ENCODE measurements at regions not wholly inside any gene's neighbourhood (a gene's known extent, or its start where the extent isn't known, plus 50 kb on each side); places are given as distances from the start of the nearest gene placed in this dataset.

- peaks cover 5% of the 10 kb centered on the region for H3K27me3 Mint-ChIP-seq
- H3K4me3 Mint-ChIP-seq: no peak overlapping the region
- H3K9me3 Mint-ChIP-seq (ENCODE audit: low read depth): peaks cover 6% of the 10 kb centered on the region
- H3K27ac Mint-ChIP-seq: no peak overlapping the region
- H3K4me1 Mint-ChIP-seq (ENCODE audit: low read depth): no peaks in the 10 kb centered on the region
- H3K36me3 Mint-ChIP-seq: peaks cover 3% of the 10 kb centered on the region
These were observed 79.9 kb upstream of the RNF32 start for GRCh38 chr7:156560696-156561095.

- Mint-ChIP-seq H3K27ac (no peak overlapping the region), H3K4me1 (ENCODE audit: low read depth) (no peaks in the 10 kb centered on the region), H3K9me3 (ENCODE audit: low read depth) (peaks cover 6% of the 10 kb centered on the region), H3K36me3 (peaks cover 3% of the 10 kb centered on the region), H3K27me3 (peaks cover 5% of the 10 kb centered on the region), H3K4me3 (no peak overlapping the region)
These were observed 80.5 kb upstream of the RNF32 start for GRCh38 chr7:156560075-156560474.

GRCh38 chr7:156559001-156559400 is 81.6 kb upstream of the RNF32 start:
- Mint-ChIP-seq H3K27ac (no peak overlapping the region), H3K4me3 (no peak overlapping the region), H3K36me3 (peaks cover 3% of the 10 kb centered on the region), H3K4me1 (ENCODE audit: low read depth) (no peaks in the 10 kb centered on the region), H3K27me3 (peaks cover 5% of the 10 kb centered on the region), H3K9me3 (ENCODE audit: low read depth) (peaks cover 6% of the 10 kb centered on the region)

- Mint-ChIP-seq H3K36me3 (no peaks in the 10 kb centered on the region), H3K4me3 (no peak overlapping the region), H3K4me1 (ENCODE audit: low read depth) (no peaks in the 10 kb centered on the region), H3K27ac (no peak overlapping the region), H3K27me3 (peaks cover 5% of the 10 kb centered on the region), H3K9me3 (ENCODE audit: low read depth) (no peaks in the 10 kb centered on the region)
These were observed 82.4 kb upstream of the RNF32 start for GRCh38 chr7:156558198-156558597.

- H3K27ac Mint-ChIP-seq: no peak overlapping the region
- H3K9me3 Mint-ChIP-seq (ENCODE audit: low read depth): no peaks in the 10 kb centered on the region
- no peaks in the 10 kb centered on the region for H3K4me1 Mint-ChIP-seq (ENCODE audit: low read depth)
- no peaks in the 10 kb centered on the region for H3K27me3 Mint-ChIP-seq
- no peaks in the 10 kb centered on the region for H3K36me3 Mint-ChIP-seq
- H3K4me3 Mint-ChIP-seq: no peak overlapping the region
These were observed 84.5 kb upstream of the RNF32 start for GRCh38 chr7:156556083-156556482.

GRCh38 chr7:156554488-156554887 is 86.1 kb upstream of the RNF32 start:
- Mint-ChIP-seq H3K4me1 (ENCODE audit: low read depth) (no peaks in the 10 kb centered on the region), H3K27ac (no peak overlapping the region), H3K27me3 (peaks cover under 1% of the 10 kb centered on the region), H3K36me3 (no peaks in the 10 kb centered on the region), H3K9me3 (ENCODE audit: low read depth) (no peaks in the 10 kb centered on the region), H3K4me3 (no peak overlapping the region)

GRCh38 chr7:156549636-156550035 is 90.9 kb upstream of the RNF32 start:
- Mint-ChIP-seq H3K36me3 (peaks cover 6% of the 10 kb centered on the region), H3K4me3 (no peak overlapping the region), H3K9me3 (ENCODE audit: low read depth) (peaks cover 7% of the 10 kb centered on the region), H3K27me3 (peaks cover 5% of the 10 kb centered on the region), H3K27ac (no peak overlapping the region), H3K4me1 (ENCODE audit: low read depth) (no peaks in the 10 kb centered on the region)

- peaks cover 5% of the 10 kb centered on the region for H3K27me3 Mint-ChIP-seq
- H3K4me3 Mint-ChIP-seq: no peak overlapping the region
- H3K36me3 Mint-ChIP-seq: peaks cover 6% of the 10 kb centered on the region
- H3K4me1 Mint-ChIP-seq (ENCODE audit: low read depth): no peaks in the 10 kb centered on the region
- H3K9me3 Mint-ChIP-seq (ENCODE audit: low read depth): peaks cover 7% of the 10 kb centered on the region
- H3K27ac Mint-ChIP-seq: no peak overlapping the region
These were observed 92.6 kb upstream of the RNF32 start for GRCh38 chr7:156547884-156548561.

DNA sequence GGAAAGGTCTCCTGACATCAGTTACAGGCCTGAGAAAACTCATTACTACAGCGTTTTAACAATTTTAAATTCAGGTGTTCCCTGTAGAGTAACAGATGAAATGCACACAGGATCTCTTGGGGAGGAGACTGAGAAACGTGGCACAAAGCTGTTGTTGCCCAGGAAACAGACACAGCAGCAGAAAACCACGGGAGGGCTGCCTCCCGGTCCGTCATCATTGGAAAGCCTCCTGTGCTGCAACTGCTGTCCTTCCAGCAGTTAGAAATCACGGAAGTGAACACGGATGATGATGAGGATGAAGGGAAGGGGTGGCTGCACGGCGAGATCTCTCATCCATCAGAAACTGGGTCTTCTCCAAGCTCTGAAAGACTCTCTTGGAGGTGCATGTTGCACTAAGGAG is 94.6 kb upstream of the RNF32 start:
- Mint-ChIP-seq H3K9me3 (ENCODE audit: low read depth) (peaks cover 7% of the 10 kb centered on the region), H3K36me3 (peaks cover 6% of the 10 kb centered on the region), H3K4me3 (no peak overlapping the region), H3K27ac (no peak overlapping the region), H3K4me1 (ENCODE audit: low read depth) (no peaks in the 10 kb centered on the region), H3K27me3 (peaks cover 5% of the 10 kb centered on the region)

DNA sequence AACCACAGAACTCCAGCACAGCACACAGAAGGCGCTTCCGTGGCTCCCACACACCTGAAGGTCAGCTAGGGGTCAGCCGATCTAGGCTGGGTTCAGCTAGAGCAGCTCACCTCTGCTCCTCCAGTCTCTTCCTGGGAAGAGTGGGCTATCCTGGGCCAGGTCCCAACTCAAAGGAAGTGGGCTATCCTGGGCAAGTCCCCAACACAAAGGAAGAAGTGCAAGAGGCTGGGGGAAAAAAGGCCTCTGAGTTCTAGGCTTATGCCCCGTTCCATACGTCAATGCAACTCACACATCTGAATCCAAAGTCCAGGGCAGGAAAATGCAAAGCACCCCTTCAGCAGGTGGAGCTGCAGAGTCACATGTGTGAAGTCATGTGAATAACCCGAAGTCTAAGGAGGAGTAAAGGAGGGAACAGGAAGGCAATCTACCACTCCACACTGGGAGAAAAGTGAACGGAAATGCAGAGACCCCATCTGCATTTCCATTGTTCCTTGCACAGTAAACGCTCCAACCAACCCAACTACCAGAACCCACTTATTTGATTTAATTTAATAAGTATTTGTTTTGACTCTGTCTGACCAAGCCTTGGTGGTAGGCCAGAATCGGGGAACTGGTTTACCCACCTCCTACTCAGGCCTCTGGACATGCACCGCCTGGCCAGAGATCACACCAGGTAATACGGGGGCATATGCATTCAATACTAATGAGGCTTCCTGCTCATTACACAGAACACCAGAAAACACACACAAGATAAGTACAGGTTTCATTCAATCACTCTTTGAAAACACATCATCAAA is 95.5 kb upstream of the RNF32 start:
- Mint-ChIP-seq H3K4me3 (no peak overlapping the region), H3K4me1 (ENCODE audit: low read depth) (no peaks in the 10 kb centered on the region), H3K27me3 (peaks cover 8% of the 10 kb centered on the region), H3K36me3 (peaks cover 6% of the 10 kb centered on the region), H3K27ac (no peak overlapping the region), H3K9me3 (ENCODE audit: low read depth) (peaks cover 7% of the 10 kb centered on the region)

GRCh38 chr7:156543699-156544598 is 96.6 kb upstream of the RNF32 start:
- Mint-ChIP-seq H3K4me1 (ENCODE audit: low read depth) (no peaks in the 10 kb centered on the region), H3K27ac (no peak overlapping the region), H3K36me3 (peaks cover 6% of the 10 kb centered on the region), H3K4me3 (no peak overlapping the region), H3K9me3 (ENCODE audit: low read depth) (peaks cover 7% of the 10 kb centered on the region), H3K27me3 (peaks cover 6% of the 10 kb centered on the region)

- H3K4me1 Mint-ChIP-seq (ENCODE audit: low read depth): no peaks in the 10 kb centered on the region
- H3K9me3 Mint-ChIP-seq (ENCODE audit: low read depth): no peaks in the 10 kb centered on the region
- H3K27ac Mint-ChIP-seq: no peak overlapping the region
- no peaks in the 10 kb centered on the region for H3K36me3 Mint-ChIP-seq
- no peak overlapping the region for H3K4me3 Mint-ChIP-seq
- peaks cover 7% of the 10 kb centered on the region for H3K27me3 Mint-ChIP-seq
These were observed 99.9 kb upstream of the RNF32 start for GRCh38 chr7:156540619-156541165.

DNA sequence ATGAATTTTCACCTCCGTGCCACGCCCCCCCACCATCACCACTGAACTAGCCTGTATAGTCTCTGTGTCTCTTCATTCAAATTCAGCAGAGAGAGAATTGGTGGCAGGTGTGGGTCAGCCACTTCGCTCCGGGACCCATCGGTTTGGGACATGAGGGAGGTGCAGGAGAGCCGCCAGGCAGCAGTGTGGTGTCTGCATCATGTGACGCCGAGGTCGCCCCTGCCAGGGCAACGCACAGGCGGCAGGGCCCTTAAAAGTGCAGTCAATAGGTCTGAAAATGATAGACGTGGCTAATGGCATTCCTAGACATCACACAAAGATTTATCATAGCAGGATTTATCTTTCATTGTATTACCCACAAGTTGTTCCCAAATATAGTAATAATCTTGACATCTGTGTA is 100.6 kb upstream of the RNF32 start:
- no peak overlapping the region for H3K4me3 Mint-ChIP-seq
- peaks cover 7% of the 10 kb centered on the region for H3K27me3 Mint-ChIP-seq
- no peaks in the 10 kb centered on the region for H3K36me3 Mint-ChIP-seq
- no peak overlapping the region for H3K27ac Mint-ChIP-seq
- H3K4me1 Mint-ChIP-seq (ENCODE audit: low read depth): no peaks in the 10 kb centered on the region
- no peaks in the 10 kb centered on the region for H3K9me3 Mint-ChIP-seq (ENCODE audit: low read depth)

- Mint-ChIP-seq H3K27ac (no peak overlapping the region), H3K27me3 (peaks cover 9% of the 10 kb centered on the region), H3K4me1 (ENCODE audit: low read depth) (no peaks in the 10 kb centered on the region), H3K4me3 (no peak overlapping the region), H3K36me3 (no peaks in the 10 kb centered on the region), H3K9me3 (ENCODE audit: low read depth) (no peaks in the 10 kb centered on the region)
These were observed 103.6 kb upstream of the RNF32 start for GRCh38 chr7:156537006-156537405.

- Mint-ChIP-seq H3K27me3 (peaks cover 6% of the 10 kb centered on the region), H3K4me1 (ENCODE audit: low read depth) (no peaks in the 10 kb centered on the region), H3K36me3 (no peaks in the 10 kb centered on the region), H3K9me3 (ENCODE audit: low read depth) (no peaks in the 10 kb centered on the region), H3K4me3 (no peak overlapping the region), H3K27ac (no peak overlapping the region)
These were observed 105.6 kb upstream of the RNF32 start for GRCh38 chr7:156534925-156535324.
